ENCODE measurements at regions not wholly inside any gene's neighbourhood (a gene's known extent, or its start where the extent isn't known, plus 50 kb on each side); places are given as distances from the start of the nearest gene placed in this dataset.

- TF ChIP-seq RXRA (IDR thresholded peaks at IDR 0.05; ENCODE audit: insufficient read depth, low read depth, low read length) (no peak), GTF2F1 (IDR thresholded peaks at IDR 0.05; ENCODE audit: borderline replicate concordance, low read depth, low read length) (no peak), RBBP5 (IDR thresholded peaks at IDR 0.05; ENCODE audit: borderline replicate concordance, low read depth, low read length) (no peak), KDM4A (IDR thresholded peaks at IDR 0.05; ENCODE audit: low read depth, low read length, severe bottlenecking) (no peak), TEAD4 (IDR thresholded peaks at IDR 0.05; ENCODE audit: low read depth, low read length) (no peak)
These were observed 130.8 kb downstream of the MINAR1 start (continued) for GRCh38 chr15:79562899-79563298.

Data from H1 (cell line).